Neutrophil (primary cell): ENCODE measurements at regions not wholly inside any gene's neighbourhood (a gene's known extent, or its start where the extent isn't known, plus 50 kb on each side); places are given as distances from the start of the nearest gene placed in this dataset.

ENCODE experiments used
- H3K27ac ChIP-seq: fragments of 200-600 bp; sonication (generic); 2 replicates; pipeline ENCODE4 v1.5.1; 2016; ENCODE audit warnings: mild to moderate bottlenecking, moderate library complexity
- H3K27me3 ChIP-seq: fragments of 200-600 bp; sonication (generic); 2 replicates; pipeline ENCODE4 v1.6.0; 2016; ENCODE audit warnings: mild to moderate bottlenecking
- H3K36me3 ChIP-seq: fragments of 200-600 bp; sonication (generic); 2 replicates; pipeline ENCODE4 v1.5.1; 2017
- H3K4me1 ChIP-seq, 2 experiments: fragments of 200-600 bp in 1 of 2; sonication (generic) in 1 of 2; 1 replicate in 1 of 2; 2 replicates in 1 of 2; pipeline versions ENCODE4 v1.5.1 to v1.6.1; 2013 to 2016; ENCODE audit warnings: low read depth in 1 of 2, low read length in 1 of 2, mild to moderate bottlenecking in 1 of 2, moderate library complexity in 1 of 2; ENCODE audit not compliant: control insufficient read depth in 1 of 2, insufficient read depth in 1 of 2
- H3K4me3 ChIP-seq, 2 experiments: fragments of 200-600 bp in 1 of 2; sonication (generic) in 1 of 2; 1 replicate in 1 of 2; 2 replicates in 1 of 2; pipeline ENCODE4 v1.5.1; 2013 to 2016; ENCODE audit warnings: low read depth in 1 of 2, low read length in 1 of 2, mild to moderate bottlenecking in 1 of 2, moderate library complexity in 1 of 2
- H3K9me3 ChIP-seq: fragments of 200-600 bp; sonication (generic); 2 replicates; pipeline ENCODE4 v1.5.1; 2016
- CTCF ChIP-seq: fragments of 200-600 bp; sonication (generic); IDR thresholded peaks from 2 replicates; pipeline ENCODE4 v1.5.1; 2016; ENCODE audit warnings: antibody characterized with exemption

GRCh38 chr22:35204807-35205775, 52.2 kb upstream of the HMGXB4 start:
- H3K4me1 ChIP-seq, result no peaks in the 10 kb centered on the region
- no peak overlapping the region for H3K4me3 ChIP-seq
- no peaks in the 10 kb centered on the region for H3K36me3 ChIP-seq
- no peak overlapping the region for H3K27ac ChIP-seq
- no peaks in the 10 kb centered on the region for H3K9me3 ChIP-seq
- TF ChIP-seq CTCF, result no peak
- H3K27me3 ChIP-seq, result peaks cover 3% of the 10 kb centered on the region

GRCh38 chr22:35205961-35206360, 51.3 kb upstream of the HMGXB4 start:
- Histone ChIP-seq H3K36me3 (no peaks in the 10 kb centered on the region), H3K4me1 (no peaks in the 10 kb centered on the region), H3K4me3 (no peak overlapping the region), H3K9me3 (no peaks in the 10 kb centered on the region), H3K27ac (no peak overlapping the region), H3K27me3 (peaks cover 3% of the 10 kb centered on the region)
- no peak for TF ChIP-seq CTCF

GRCh38 chr22:35206889-35207288, 50.4 kb upstream of the HMGXB4 start:
- Histone ChIP-seq H3K36me3 (no peaks in the 10 kb centered on the region), H3K27ac (no peak overlapping the region), H3K9me3 (no peaks in the 10 kb centered on the region), H3K27me3 (peaks cover 3% of the 10 kb centered on the region), H3K4me1 (no peaks in the 10 kb centered on the region), H3K4me3 (no peak overlapping the region)
- no peak for TF ChIP-seq CTCF
